ENCODE measurements at regions not wholly inside any gene's neighbourhood (a gene's known extent, or its start where the extent isn't known, plus 50 kb on each side); places are given as distances from the start of the nearest gene placed in this dataset.

DNA sequence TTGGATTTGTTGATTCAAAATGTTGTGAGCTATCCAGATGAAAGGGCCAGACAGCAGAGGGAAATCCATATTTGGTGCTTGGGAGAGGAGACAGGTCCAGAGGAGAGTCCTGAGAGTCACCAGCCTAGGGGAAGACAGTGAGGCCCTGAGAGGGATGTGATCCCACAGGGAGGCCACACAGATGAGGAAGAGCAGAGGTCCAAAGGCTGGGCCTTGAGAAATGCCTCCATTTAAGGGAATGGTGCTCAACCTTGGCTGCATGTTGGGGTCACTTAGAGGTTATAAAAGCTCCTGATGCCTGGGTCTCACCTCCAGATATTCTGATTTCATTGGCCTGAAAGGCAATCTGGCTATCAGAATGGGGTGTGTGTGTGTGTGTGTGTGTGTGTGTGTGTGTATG lies 194.9 kb downstream of the UTP18 start:
- no peak for DNase-seq (ENCODE audit: low read depth)
- TF ChIP-seq, protein P1, sequence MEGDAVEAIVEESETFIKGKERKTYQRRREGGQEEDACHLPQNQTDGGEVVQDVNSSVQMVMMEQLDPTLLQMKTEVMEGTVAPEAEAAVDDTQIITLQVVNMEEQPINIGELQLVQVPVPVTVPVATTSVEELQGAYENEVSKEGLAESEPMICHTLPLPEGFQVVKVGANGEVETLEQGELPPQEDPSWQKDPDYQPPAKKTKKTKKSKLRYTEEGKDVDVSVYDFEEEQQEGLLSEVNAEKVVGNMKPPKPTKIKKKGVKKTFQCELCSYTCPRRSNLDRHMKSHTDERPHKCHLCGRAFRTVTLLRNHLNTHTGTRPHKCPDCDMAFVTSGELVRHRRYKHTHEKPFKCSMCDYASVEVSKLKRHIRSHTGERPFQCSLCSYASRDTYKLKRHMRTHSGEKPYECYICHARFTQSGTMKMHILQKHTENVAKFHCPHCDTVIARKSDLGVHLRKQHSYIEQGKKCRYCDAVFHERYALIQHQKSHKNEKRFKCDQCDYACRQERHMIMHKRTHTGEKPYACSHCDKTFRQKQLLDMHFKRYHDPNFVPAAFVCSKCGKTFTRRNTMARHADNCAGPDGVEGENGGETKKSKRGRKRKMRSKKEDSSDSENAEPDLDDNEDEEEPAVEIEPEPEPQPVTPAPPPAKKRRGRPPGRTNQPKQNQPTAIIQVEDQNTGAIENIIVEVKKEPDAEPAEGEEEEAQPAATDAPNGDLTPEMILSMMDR (IDR thresholded peaks at IDR 0.05; ENCODE audit: insufficient read depth, low read length) = no peak
- H3K4me3 ChIP-seq (ENCODE audit: low read depth, low read length) = no peak overlapping the region

DNA sequence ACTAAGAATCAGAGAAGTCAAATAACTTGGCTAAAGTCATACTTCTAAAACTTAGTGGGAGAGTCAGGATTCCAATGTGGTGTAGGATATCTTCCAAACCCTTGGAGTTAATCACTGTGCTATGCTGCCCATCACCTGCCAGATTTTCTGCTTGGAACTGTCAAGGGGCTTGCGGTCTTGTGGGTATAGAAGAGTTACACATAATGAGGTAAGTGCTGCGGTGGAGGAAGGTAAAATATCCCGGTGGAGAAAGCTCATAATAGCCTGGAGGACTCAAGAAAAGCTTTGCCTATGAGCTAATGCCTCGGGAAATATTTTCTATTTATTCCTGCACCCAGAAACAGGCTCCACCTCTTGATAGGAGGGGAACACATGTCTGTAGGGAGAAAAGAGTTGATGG lies 195.6 kb downstream of the UTP18 start:
- H3K4me3 ChIP-seq (ENCODE audit: low read depth, low read length) = no peak overlapping the region
- DNase-seq (ENCODE audit: low read depth) = no peak
- TF ChIP-seq, protein P1 (IDR thresholded peaks at IDR 0.05; ENCODE audit: insufficient read depth, low read length) = no peak

DNA sequence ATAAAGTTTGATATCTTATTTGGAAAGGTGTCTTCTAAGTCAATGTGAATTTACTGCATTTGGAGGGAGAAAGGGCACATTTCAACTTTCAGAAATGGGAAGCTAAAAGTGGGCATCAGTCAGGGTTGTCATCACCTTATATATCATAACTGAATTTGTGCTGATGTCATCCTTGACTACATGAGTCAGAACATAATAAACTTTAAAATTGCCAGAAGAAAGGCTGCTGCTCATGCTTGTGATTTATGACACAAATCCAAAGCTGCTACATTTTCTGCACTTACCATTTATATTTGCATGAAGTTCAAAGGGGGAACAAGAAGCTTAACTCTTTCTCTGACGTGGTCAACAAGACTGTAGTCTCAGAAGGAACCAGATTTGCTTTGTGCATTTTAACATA lies 196.6 kb downstream of the UTP18 start:
- no peak for DNase-seq (ENCODE audit: low read depth)
- TF ChIP-seq, protein P1 (IDR thresholded peaks at IDR 0.05; ENCODE audit: insufficient read depth, low read length) = no peak
- no peak overlapping the region for H3K4me3 ChIP-seq (ENCODE audit: low read depth, low read length)

DNA sequence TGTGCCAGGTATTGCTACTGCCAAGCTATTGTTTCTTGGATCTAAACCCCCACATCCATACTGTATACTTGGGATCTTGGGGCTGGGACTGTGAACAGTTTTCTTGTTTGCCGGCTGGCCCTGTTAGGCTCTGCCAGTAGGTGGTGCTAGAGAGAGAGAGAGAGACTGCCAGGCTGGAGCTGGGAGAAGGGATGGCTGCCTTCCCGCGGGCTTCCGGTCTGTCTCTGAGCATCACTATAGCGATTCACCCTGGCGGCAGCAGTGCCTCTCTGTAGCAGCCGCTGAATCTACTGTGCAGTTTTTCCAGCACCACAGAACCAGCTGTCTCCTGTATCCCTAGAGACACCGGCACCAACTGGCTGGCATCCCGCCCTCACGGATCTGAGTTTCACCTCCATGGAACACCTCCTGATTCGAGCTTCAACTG lies 201.2 kb downstream of the UTP18 start:
- DNase-seq (ENCODE audit: low read depth) = peak; percentile 53
- H3K4me3 ChIP-seq (ENCODE audit: low read depth, low read length) = no peak overlapping the region
- TF ChIP-seq, protein P1 (IDR thresholded peaks at IDR 0.05; ENCODE audit: insufficient read depth, low read length) = peak; percentile 78

DNA sequence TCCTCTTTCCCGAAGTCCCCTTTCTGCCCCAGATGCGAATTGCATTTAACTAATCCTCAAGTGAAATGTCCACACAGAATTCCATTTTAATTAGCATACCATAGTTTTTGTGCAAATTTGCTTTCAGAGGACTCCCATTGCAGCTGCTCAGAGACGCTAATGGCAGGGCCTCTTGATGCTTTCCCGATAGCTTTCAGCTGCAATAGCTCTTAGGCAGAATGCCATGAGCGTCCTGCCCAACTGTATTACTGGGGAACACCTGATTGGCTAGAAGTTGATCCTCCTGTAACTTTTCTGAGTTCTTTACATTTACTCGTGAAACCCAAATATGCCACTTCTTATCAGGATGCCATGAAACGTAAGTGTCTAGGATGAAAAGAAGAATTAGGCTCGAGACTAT lies 203.0 kb downstream of the UTP18 start:
- no peak overlapping the region for H3K4me3 ChIP-seq (ENCODE audit: low read depth, low read length)
- no peak for DNase-seq (ENCODE audit: low read depth)
- TF ChIP-seq, protein P1 (IDR thresholded peaks at IDR 0.05; ENCODE audit: insufficient read depth, low read length) = no peak

DNA sequence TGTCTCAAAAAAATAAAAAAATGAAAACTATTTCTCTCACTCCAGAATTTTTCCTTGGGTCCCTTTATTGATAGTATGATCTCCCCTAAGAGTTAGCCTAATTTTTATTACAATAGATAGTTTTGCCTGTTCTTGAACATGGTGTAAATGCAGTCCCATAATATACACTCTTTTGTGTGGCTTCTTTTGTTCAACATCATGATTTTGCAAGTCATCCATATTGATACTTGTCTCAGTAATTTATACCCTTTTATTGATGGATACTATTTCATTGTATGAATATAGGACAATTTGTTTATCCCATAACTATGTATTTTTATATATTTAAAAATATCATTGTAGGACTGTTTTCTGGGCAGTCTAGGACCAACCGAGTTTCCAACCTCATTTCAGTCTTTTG lies 207.0 kb downstream of the UTP18 start:
- no peak for DNase-seq (ENCODE audit: low read depth)
- no peak overlapping the region for H3K4me3 ChIP-seq (ENCODE audit: low read depth, low read length)
- TF ChIP-seq, protein P1 (IDR thresholded peaks at IDR 0.05; ENCODE audit: insufficient read depth, low read length) = no peak

DNA sequence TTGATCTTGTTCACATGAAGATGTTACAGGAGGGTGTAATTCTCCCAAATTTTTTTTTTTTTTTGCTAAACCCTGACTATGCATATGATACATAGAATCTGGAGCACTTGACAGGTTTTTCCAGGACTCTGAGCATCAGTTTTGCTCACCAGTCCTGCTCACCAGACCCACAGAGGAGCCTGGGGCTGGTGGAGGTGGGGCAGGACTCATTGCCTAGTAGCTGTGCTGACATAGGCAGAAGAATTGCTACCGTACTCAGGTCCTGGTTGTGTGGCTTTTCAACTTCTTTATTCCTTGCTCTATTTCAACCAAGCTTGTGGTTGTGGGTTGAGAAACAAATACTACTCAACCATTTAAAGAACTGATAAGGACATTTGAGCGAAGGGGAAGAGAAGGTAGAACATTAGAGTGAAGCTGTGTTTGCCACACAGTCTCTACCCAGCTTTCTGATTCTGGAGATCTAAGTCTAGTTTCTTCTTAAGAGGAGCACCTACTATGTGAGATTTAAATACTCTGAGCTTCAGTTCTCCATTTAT lies 212.4 kb downstream of the UTP18 start:
- TF ChIP-seq, protein P1 (IDR thresholded peaks at IDR 0.05; ENCODE audit: insufficient read depth, low read length) = no peak
- DNase-seq (ENCODE audit: low read depth) = no peak
- no peak overlapping the region for H3K4me3 ChIP-seq (ENCODE audit: low read depth, low read length)
